GM23338 (cell line): ENCODE measurements at regions not wholly inside any gene's neighbourhood (a gene's known extent, or its start where the extent isn't known, plus 50 kb on each side); places are given as distances from the start of the nearest gene placed in this dataset.

ENCODE experiments used
- ATAC-seq: fragments of 200-7000 bp; cut with Tn5 transposase; 3 replicates; pipeline ENCODE4 v1.9.1; 2020
- DNase-seq: peaks from one replicate; pipeline ENCODE4 v3.0.0-alpha.2; 2015; ENCODE audit warnings: low spot score
- H2AFZ ChIP-seq: fragments of 200-600 bp; sonication (generic); 2 replicates; pipeline ENCODE4 v1.8.0; 2016; ENCODE audit warnings: antibody characterized with exemption, mild to moderate bottlenecking, moderate library complexity
- H3F3A ChIP-seq: fragments of 200-600 bp; sonication (generic); replicated peaks from 2 replicates; pipeline ENCODE4 v1.8.0; 2017; ENCODE audit warnings: antibody characterized with exemption, mixed run types, low read depth
- H3K27ac ChIP-seq: fragments of 200-600 bp; sonication (generic); 2 replicates; pipeline ENCODE4 v1.6.1; 2016; ENCODE audit warnings: low read depth
- H3K27me3 ChIP-seq: fragments of 200-600 bp; sonication (generic); 2 replicates; pipeline ENCODE4 v1.8.0; 2016; ENCODE audit warnings: mild to moderate bottlenecking, mixed run types, moderate library complexity; ENCODE audit not compliant: insufficient read depth
- H3K36me3 ChIP-seq: fragments of 200-600 bp; sonication (generic); 2 replicates; pipeline ENCODE4 v1.8.0; 2016; ENCODE audit warnings: mild to moderate bottlenecking; ENCODE audit not compliant: insufficient read depth
- H3K4me1 ChIP-seq: fragments of 200-600 bp; sonication (generic); 2 replicates; pipeline ENCODE4 v1.8.0; 2016; ENCODE audit warnings: mild to moderate bottlenecking, moderate library complexity; ENCODE audit not compliant: insufficient read depth
- H3K4me2 ChIP-seq: fragments of 200-600 bp; sonication (generic); 2 replicates; pipeline ENCODE4 v1.7.1; 2017; ENCODE audit warnings: mixed run types
- H3K4me3 ChIP-seq: fragments of 200-600 bp; sonication (generic); 2 replicates; pipeline ENCODE4 v1.6.1; 2016; ENCODE audit warnings: mixed run types
- H3K79me2 ChIP-seq: fragments of 200-600 bp; sonication (generic); replicated peaks from 2 replicates; pipeline ENCODE4 v1.8.0; 2017; ENCODE audit warnings: mild to moderate bottlenecking; ENCODE audit not compliant: insufficient read depth
- H3K9me2 ChIP-seq: fragments of 200-600 bp; sonication (generic); 2 replicates; pipeline ENCODE4 v1.8.0; 2017; ENCODE audit not compliant: insufficient read depth
- H4K20me1 ChIP-seq: fragments of 200-600 bp; sonication (generic); replicated peaks from 2 replicates; pipeline ENCODE4 v1.8.0; 2017; ENCODE audit warnings: mild to moderate bottlenecking; ENCODE audit not compliant: insufficient read depth
- H3K27ac Mint-ChIP-seq: 2 replicates; pipeline ENCODE4 v1.8.0; 2020; ENCODE audit warnings: inconsistent platforms, mild to moderate bottlenecking, moderate library complexity, mixed read lengths
- H3K27me3 Mint-ChIP-seq: 3 replicates; pipeline ENCODE4 v1.8.0; 2022; ENCODE audit warnings: low read depth, mild to moderate bottlenecking, moderate library complexity, mixed read lengths, inconsistent platforms; ENCODE audit not compliant: insufficient read depth, poor library complexity
- H3K36me3 Mint-ChIP-seq: 3 replicates; pipeline ENCODE4 v1.8.0; 2021; ENCODE audit warnings: low read depth, mild to moderate bottlenecking, inconsistent platforms, moderate library complexity, mixed read lengths
- H3K4me1 Mint-ChIP-seq: 3 replicates; pipeline ENCODE4 v1.8.0; 2020; ENCODE audit warnings: mild to moderate bottlenecking, inconsistent platforms, mixed read lengths
- H3K4me3 Mint-ChIP-seq: 3 replicates; pipeline ENCODE4 v1.8.0; 2021; ENCODE audit warnings: moderate library complexity, mild to moderate bottlenecking, inconsistent platforms, mixed read lengths
- H3K9me3 Mint-ChIP-seq: 3 replicates; pipeline ENCODE4 v1.8.0; 2020; ENCODE audit warnings: moderate library complexity, mild to moderate bottlenecking, inconsistent platforms, mixed read lengths
- CREB1 ChIP-seq: fragments of 250-450 bp; sonication (Bioruptor Pico); IDR thresholded peaks from 2 replicates; pipeline ENCODE4 v1.5.0; 2020; ENCODE audit warnings: low read depth, mild to moderate bottlenecking, moderate library complexity
- EZH2 ChIP-seq: fragments of 200-600 bp; sonication (generic); IDR thresholded peaks from one replicate; pipeline ENCODE4 v1.8.0; 2017; ENCODE audit warnings: antibody characterized with exemption, mild to moderate bottlenecking, low read depth; ENCODE audit not compliant: unreplicated experiment
- JUNB ChIP-seq: IDR thresholded peaks from one replicate; pipeline ENCODE4 v1.6.1; 2016; ENCODE audit warnings: antibody characterized with exemption; ENCODE audit not compliant: unreplicated experiment
- POLR2AphosphoS5 ChIP-seq: IDR thresholded peaks from 2 replicates; pipeline ENCODE4 v1.6.1; 2016; ENCODE audit warnings: antibody characterized with exemption, low read depth
- STAT1 ChIP-seq: IDR thresholded peaks from one replicate; pipeline ENCODE4 v1.6.1; 2016; ENCODE audit warnings: antibody characterized with exemption; ENCODE audit not compliant: unreplicated experiment
- ZNF114 ChIP-seq: fragments of 250-450 bp; sonication (Bioruptor Pico); IDR thresholded peaks from 2 replicates; pipeline ENCODE4 v1.5.0; 2020; ENCODE audit warnings: mild to moderate bottlenecking, moderate library complexity
- TF ChIP-seq, protein P1 (sequence below): fragments of 250-450 bp; sonication (Bioruptor Pico); IDR thresholded peaks from 2 replicates; pipeline ENCODE4 v1.5.0; 2020; ENCODE audit warnings: mild to moderate bottlenecking, moderate library complexity
- TF ChIP-seq, protein P2 (sequence below): IDR thresholded peaks from 2 replicates; pipeline ENCODE4 v1.6.1; 2016; ENCODE audit warnings: antibody characterized with exemption
- TF ChIP-seq, protein P3 (sequence below), 2 experiments: fragments of 200-600 bp in 1 of 2; sonication (generic) in 1 of 2; conservative IDR thresholded peaks; 2 replicates each; pipeline versions ENCODE4 v1.5.1 to v1.6.1; 2016 to 2017; ENCODE audit warnings: antibody characterized with exemption in 2 of 2, low read depth in 2 of 2, mild to moderate bottlenecking in 2 of 2, moderate library complexity in 1 of 2
- TF ChIP-seq, protein P4 (sequence below): IDR thresholded peaks from one replicate; pipeline ENCODE4 v1.6.1; 2018; ENCODE audit warnings: antibody characterized with exemption; ENCODE audit not compliant: unreplicated experiment

DNA sequence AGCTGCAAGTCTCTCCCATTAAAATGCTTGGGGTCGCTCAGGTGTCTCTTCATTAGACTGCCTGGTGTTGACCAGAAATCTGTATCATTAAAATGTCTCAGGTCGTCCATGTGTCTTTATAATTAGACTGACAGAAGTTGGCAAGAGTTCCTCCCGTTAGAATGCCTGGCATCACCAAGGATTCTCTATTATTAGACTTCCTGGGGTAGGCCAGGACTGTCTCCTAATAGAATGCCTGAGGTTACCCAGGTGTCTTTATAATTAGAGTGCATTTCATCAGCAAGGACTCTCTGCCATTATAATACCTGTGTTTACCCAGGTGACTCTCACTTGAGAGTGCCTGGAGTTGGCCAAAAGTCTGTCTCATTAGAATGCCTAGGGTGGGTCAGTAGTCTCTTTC is 1537.2 kb downstream of the UQCRFS1 start (continued):
- TF ChIP-seq, protein P1, sequence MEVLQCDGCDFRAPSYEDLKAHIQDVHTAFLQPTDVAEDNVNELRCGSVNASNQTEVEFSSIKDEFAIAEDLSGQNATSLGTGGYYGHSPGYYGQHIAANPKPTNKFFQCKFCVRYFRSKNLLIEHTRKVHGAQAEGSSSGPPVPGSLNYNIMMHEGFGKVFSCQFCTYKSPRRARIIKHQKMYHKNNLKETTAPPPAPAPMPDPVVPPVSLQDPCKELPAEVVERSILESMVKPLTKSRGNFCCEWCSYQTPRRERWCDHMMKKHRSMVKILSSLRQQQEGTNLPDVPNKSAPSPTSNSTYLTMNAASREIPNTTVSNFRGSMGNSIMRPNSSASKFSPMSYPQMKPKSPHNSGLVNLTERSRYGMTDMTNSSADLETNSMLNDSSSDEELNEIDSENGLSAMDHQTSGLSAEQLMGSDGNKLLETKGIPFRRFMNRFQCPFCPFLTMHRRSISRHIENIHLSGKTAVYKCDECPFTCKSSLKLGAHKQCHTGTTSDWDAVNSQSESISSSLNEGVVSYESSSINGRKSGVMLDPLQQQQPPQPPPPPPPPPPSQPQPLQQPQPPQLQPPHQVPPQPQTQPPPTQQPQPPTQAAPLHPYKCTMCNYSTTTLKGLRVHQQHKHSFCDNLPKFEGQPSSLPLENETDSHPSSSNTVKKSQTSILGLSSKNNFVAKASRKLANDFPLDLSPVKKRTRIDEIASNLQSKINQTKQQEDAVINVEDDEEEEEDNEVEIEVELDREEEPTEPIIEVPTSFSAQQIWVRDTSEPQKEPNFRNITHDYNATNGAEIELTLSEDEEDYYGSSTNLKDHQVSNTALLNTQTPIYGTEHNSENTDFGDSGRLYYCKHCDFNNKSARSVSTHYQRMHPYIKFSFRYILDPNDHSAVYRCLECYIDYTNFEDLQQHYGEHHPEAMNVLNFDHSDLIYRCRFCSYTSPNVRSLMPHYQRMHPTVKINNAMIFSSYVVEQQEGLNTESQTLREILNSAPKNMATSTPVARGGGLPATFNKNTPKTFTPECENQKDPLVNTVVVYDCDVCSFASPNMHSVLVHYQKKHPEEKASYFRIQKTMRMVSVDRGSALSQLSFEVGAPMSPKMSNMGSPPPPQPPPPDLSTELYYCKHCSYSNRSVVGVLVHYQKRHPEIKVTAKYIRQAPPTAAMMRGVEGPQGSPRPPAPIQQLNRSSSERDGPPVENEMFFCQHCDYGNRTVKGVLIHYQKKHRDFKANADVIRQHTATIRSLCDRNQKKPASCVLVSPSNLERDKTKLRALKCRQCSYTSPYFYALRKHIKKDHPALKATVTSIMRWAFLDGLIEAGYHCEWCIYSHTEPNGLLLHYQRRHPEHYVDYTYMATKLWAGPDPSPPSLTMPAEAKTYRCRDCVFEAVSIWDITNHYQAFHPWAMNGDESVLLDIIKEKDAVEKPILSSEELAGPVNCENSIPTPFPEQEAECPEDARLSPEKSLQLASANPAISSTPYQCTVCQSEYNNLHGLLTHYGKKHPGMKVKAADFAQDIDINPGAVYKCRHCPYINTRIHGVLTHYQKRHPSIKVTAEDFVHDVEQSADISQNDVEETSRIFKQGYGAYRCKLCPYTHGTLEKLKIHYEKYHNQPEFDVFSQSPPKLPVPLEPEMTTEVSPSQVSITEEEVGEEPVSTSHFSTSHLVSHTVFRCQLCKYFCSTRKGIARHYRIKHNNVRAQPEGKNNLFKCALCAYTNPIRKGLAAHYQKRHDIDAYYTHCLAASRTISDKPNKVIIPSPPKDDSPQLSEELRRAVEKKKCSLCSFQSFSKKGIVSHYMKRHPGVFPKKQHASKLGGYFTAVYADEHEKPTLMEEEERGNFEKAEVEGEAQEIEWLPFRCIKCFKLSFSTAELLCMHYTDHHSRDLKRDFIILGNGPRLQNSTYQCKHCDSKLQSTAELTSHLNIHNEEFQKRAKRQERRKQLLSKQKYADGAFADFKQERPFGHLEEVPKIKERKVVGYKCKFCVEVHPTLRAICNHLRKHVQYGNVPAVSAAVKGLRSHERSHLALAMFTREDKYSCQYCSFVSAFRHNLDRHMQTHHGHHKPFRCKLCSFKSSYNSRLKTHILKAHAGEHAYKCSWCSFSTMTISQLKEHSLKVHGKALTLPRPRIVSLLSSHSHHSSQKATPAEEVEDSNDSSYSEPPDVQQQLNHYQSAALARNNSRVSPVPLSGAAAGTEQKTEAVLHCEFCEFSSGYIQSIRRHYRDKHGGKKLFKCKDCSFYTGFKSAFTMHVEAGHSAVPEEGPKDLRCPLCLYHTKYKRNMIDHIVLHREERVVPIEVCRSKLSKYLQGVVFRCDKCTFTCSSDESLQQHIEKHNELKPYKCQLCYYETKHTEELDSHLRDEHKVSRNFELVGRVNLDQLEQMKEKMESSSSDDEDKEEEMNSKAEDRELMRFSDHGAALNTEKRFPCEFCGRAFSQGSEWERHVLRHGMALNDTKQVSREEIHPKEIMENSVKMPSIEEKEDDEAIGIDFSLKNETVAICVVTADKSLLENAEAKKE = no peak
- no peak for TF ChIP-seq CREB1 (CRISPR knock-in tag)

DNA sequence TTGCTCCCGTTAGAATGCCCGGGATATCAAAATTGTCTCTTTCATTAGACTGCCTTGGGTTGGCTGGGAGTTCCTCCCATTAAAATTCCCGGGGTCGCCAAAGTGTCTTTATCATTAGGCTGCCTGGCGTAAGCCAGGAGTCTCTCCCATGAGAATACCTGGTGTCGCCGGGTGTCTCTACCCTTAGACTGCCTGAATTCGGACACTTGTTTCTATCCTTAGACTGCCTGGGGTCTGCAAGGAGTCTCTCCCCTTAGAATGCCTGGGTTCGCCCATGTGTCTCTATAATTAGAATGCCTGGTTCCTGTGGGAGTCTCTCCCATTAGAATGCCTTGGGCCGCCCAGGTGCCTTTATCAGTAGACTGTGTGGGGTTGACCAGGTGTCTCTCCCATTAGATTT is 1538.2 kb downstream of the UQCRFS1 start:
- H3K9me3 Mint-ChIP-seq = peaks cover 100% of the 10 kb centered on the region
- TF ChIP-seq POLR2AphosphoS5 (no peak), ZNF114 (no peak), JUNB (no peak), STAT1 (no peak), EZH2 (no peak)
- TF ChIP-seq, protein P2, sequence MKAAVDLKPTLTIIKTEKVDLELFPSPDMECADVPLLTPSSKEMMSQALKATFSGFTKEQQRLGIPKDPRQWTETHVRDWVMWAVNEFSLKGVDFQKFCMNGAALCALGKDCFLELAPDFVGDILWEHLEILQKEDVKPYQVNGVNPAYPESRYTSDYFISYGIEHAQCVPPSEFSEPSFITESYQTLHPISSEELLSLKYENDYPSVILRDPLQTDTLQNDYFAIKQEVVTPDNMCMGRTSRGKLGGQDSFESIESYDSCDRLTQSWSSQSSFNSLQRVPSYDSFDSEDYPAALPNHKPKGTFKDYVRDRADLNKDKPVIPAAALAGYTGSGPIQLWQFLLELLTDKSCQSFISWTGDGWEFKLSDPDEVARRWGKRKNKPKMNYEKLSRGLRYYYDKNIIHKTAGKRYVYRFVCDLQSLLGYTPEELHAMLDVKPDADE = no peak
- TF ChIP-seq, protein P3, sequence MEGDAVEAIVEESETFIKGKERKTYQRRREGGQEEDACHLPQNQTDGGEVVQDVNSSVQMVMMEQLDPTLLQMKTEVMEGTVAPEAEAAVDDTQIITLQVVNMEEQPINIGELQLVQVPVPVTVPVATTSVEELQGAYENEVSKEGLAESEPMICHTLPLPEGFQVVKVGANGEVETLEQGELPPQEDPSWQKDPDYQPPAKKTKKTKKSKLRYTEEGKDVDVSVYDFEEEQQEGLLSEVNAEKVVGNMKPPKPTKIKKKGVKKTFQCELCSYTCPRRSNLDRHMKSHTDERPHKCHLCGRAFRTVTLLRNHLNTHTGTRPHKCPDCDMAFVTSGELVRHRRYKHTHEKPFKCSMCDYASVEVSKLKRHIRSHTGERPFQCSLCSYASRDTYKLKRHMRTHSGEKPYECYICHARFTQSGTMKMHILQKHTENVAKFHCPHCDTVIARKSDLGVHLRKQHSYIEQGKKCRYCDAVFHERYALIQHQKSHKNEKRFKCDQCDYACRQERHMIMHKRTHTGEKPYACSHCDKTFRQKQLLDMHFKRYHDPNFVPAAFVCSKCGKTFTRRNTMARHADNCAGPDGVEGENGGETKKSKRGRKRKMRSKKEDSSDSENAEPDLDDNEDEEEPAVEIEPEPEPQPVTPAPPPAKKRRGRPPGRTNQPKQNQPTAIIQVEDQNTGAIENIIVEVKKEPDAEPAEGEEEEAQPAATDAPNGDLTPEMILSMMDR (conservative IDR thresholded peaks at IDR 0.05; ENCODE audit: low read depth in 2 of 2) = no peak
- TF ChIP-seq, protein P4, sequence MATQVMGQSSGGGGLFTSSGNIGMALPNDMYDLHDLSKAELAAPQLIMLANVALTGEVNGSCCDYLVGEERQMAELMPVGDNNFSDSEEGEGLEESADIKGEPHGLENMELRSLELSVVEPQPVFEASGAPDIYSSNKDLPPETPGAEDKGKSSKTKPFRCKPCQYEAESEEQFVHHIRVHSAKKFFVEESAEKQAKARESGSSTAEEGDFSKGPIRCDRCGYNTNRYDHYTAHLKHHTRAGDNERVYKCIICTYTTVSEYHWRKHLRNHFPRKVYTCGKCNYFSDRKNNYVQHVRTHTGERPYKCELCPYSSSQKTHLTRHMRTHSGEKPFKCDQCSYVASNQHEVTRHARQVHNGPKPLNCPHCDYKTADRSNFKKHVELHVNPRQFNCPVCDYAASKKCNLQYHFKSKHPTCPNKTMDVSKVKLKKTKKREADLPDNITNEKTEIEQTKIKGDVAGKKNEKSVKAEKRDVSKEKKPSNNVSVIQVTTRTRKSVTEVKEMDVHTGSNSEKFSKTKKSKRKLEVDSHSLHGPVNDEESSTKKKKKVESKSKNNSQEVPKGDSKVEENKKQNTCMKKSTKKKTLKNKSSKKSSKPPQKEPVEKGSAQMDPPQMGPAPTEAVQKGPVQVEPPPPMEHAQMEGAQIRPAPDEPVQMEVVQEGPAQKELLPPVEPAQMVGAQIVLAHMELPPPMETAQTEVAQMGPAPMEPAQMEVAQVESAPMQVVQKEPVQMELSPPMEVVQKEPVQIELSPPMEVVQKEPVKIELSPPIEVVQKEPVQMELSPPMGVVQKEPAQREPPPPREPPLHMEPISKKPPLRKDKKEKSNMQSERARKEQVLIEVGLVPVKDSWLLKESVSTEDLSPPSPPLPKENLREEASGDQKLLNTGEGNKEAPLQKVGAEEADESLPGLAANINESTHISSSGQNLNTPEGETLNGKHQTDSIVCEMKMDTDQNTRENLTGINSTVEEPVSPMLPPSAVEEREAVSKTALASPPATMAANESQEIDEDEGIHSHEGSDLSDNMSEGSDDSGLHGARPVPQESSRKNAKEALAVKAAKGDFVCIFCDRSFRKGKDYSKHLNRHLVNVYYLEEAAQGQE = no peak

More for the DNA sequence above, 1538.2 kb downstream of the UQCRFS1 start:
- Histone ChIP-seq H3K36me3 (no peaks in the 10 kb centered on the region; the same call in 1 of the 2 replicates), H3K27me3 (no peaks in the 10 kb centered on the region), H2AFZ (no peak overlapping the region), H3K27ac (no peak overlapping the region), H3K79me2 (no peaks in the 10 kb centered on the region), H4K20me1 (no peaks in the 10 kb centered on the region), H3F3A (no peaks in the 10 kb centered on the region), H3K4me2 (no peak overlapping the region), H3K9me2 (no peaks in the 10 kb centered on the region), H3K4me3 (no peak overlapping the region), H3K4me1 (no peaks in the 10 kb centered on the region)
- no peaks in the 10 kb centered on the region for H3K4me1 Mint-ChIP-seq
- H3K36me3 Mint-ChIP-seq = peaks cover 67% of the 10 kb centered on the region
- DNase-seq (no peak), ATAC-seq (no peak)
- H3K27ac Mint-ChIP-seq = no peak overlapping the region
- H3K4me3 Mint-ChIP-seq = no peak overlapping the region
- peaks cover 10% of the 10 kb centered on the region for H3K27me3 Mint-ChIP-seq
